ENCODE measurements at regions not wholly inside any gene's neighbourhood (a gene's known extent, or its start where the extent isn't known, plus 50 kb on each side); places are given as distances from the start of the nearest gene placed in this dataset.

DNA sequence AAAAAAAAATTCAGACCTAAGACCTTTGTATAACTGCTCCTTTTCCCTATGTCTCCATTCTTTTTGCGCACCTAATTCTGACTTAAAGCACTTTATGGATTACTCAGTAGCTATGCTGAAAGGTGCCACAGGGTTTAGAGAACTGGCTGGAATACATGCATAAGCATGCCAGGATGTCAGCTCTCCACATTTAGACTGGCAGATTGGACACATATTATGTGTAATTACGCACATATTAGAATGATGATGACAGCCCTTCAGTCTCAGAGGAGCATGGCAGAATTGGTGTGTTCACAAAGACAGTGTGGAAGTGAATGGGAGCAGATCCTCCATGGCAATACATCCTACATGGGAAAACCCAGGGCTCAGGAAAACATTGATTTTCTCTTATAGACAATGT lies 108.1 kb upstream of the LSAMP start:
- Histone ChIP-seq H2BK12ac (ENCODE audit: low read depth, low read length) (no peak overlapping the region), H3K23me2 (ENCODE audit: low read depth, low read length) (no peaks in the 10 kb centered on the region), H3K27ac (ENCODE audit: low read depth, low read length) (no peak overlapping the region), H3K4me3 (ENCODE audit: extremely low read depth in 1 of 4, insufficient read depth in 2 of 4, low read depth in 3 of 4, low read length in 4 of 4) (no peak overlapping the region), H3K56ac (replicated peaks; ENCODE audit: insufficient read length, low read depth, low read length) (no peak overlapping the region), H2AFZ (ENCODE audit: low read length) (no peak overlapping the region), H3K79me2 (ENCODE audit: control insufficient read depth in 1 of 2, insufficient read depth in 2 of 2, low read length in 2 of 2) (no peaks in the 10 kb centered on the region), H4K8ac (ENCODE audit: extremely low read depth, insufficient read depth, low read length) (no peak overlapping the region), H4K91ac (replicated peaks; ENCODE audit: insufficient read length, low read length) (no peak overlapping the region), H3K18ac (ENCODE audit: extremely low read depth, low read length) (no peak overlapping the region), H3K4me2 (ENCODE audit: insufficient read depth in 1 of 2, low read depth in 2 of 2, low read length in 2 of 2) (no peak overlapping the region), H4K5ac (ENCODE audit: insufficient read length, low read depth, low read length) (no peak overlapping the region), H3K4ac (replicated peaks; ENCODE audit: insufficient read length, low read depth, low read length) (no peak overlapping the region), H3K23ac (ENCODE audit: insufficient read length) (no peak overlapping the region), H3K9me3 (ENCODE audit: insufficient read depth in 2 of 2, low read depth in 1 of 2, low read length in 1 of 2) (no peaks in the 10 kb centered on the region), H3K4me1 (replicated peaks in 1 of 4; ENCODE audit: control insufficient read depth in 3 of 4, insufficient read depth in 4 of 4, low read length in 3 of 4) (no peaks in the 10 kb centered on the region), H4K20me1 (replicated peaks in 1 of 2; ENCODE audit: control insufficient read depth in 1 of 2, insufficient read depth in 2 of 2, low read length in 2 of 2) (no peaks in the 10 kb centered on the region), H3K9ac (replicated peaks in 1 of 4; ENCODE audit: extremely low read depth in 1 of 4, low read depth in 3 of 4, low read length in 3 of 4) (no peak overlapping the region), H2AK5ac (ENCODE audit: low read depth, low read length) (no peak overlapping the region), H3K36me3 (ENCODE audit: control insufficient read depth in 2 of 4, insufficient read depth in 4 of 4, low read length in 3 of 4) (no peaks in the 10 kb centered on the region), H2BK20ac (ENCODE audit: low read length) (no peak overlapping the region), H3K14ac (ENCODE audit: insufficient read length) (no peak overlapping the region), H2BK15ac (ENCODE audit: low read length) (no peak overlapping the region), H3K79me1 (ENCODE audit: low read depth, low read length) (no peaks in the 10 kb centered on the region), H2BK120ac (replicated peaks; ENCODE audit: low read depth, low read length) (no peak overlapping the region), H2BK5ac (ENCODE audit: low read depth, low read length) (no peak overlapping the region), H3K27me3 (replicated peaks in 1 of 4; ENCODE audit: control insufficient read depth in 3 of 4, extremely low read depth in 1 of 4, insufficient read depth in 3 of 4, low read length in 3 of 4) (no peaks in the 10 kb centered on the region)
- DNase-seq (ENCODE audit: low read depth in 1 of 2, low spot score in 2 of 2): no peak
- FAIRE-seq: no peak
- no peak for TF ChIP-seq CHD2 (IDR thresholded peaks at IDR 0.05; ENCODE audit: low read length)
- TF ChIP-seq SIN3A (conservative IDR thresholded peaks at IDR 0.05 in 1 of 2, IDR thresholded peaks at IDR 0.05 in 1 of 2; ENCODE audit: low read depth in 1 of 2, low read length in 2 of 2): no peak
- TF ChIP-seq HDAC6 (IDR thresholded peaks at IDR 0.05; ENCODE audit: low read depth, low read length): no peak
- TF ChIP-seq JUND (IDR thresholded peaks at IDR 0.05; ENCODE audit: low read length): no peak
- TF ChIP-seq TCF12 (IDR thresholded peaks at IDR 0.05; ENCODE audit: low read depth, low read length): no peak
- POLR2A ChIA-PET (ENCODE audit: partially characterized antibody): no interaction called here
- 88% methylated on average over 2 of the region's 2 CpGs; no CpG with 5 or more reads in 1 of the 2 experiments for WGBS, 2 experiments (ENCODE audit: extremely low coverage in 1 of 2, insufficient coverage in 1 of 2, insufficient read length in 1 of 2, insufficient replicate concordance in 2 of 2, low coverage in 1 of 2, low lambda C conversion rate in 2 of 2, missing lambda C conversion rate in 1 of 2)
- CTCF ChIA-PET (ENCODE audit: partially characterized antibody): interaction anchor here (0.6 to 1.9 kb wide), 2 partner anchors 26 to 224 kb away, joined by 3 to 4 read pairs; no protein-coding TSS in a partner anchor

Data from H1 (cell line).